CD4-positive, alpha-beta T cell treated with Interleukin-2 at 100 ng/mL for 4 hours (primary cell): ENCODE measurements at regions not wholly inside any gene's neighbourhood (a gene's known extent, or its start where the extent isn't known, plus 50 kb on each side); places are given as distances from the start of the nearest gene placed in this dataset.

Experiments used
- DNase-seq: peaks from one replicate; pipeline ENCODE4 v3.0.0-alpha.2; 2020; ENCODE audit warnings: low spot score

GRCh38 chr2:37838541-37839167 is 86.4 kb upstream of the RMDN2 start:
- DNase-seq, result no peak

- DNase-seq, result no peak
These were observed 85.1 kb upstream of the RMDN2 start for GRCh38 chr2:37839991-37840390.

GRCh38 chr2:37842732-37843440 is 82.2 kb upstream of the RMDN2 start:
- no peak for DNase-seq

- DNase-seq, result no peak
These were observed 81.5 kb upstream of the RMDN2 start for GRCh38 chr2:37843556-37843955.

GRCh38 chr2:37846207-37846606 is 78.9 kb upstream of the RMDN2 start:
- DNase-seq, result no peak

GRCh38 chr2:37847792-37848191 is 77.3 kb upstream of the RMDN2 start:
- no peak for DNase-seq

GRCh38 chr2:37848451-37848850 is 76.6 kb upstream of the RMDN2 start:
- no peak for DNase-seq

GRCh38 chr2:37849911-37850310 is 75.2 kb upstream of the RMDN2 start:
- DNase-seq, result no peak

GRCh38 chr2:37851428-37851827 is 73.7 kb upstream of the RMDN2 start:
- peak; percentile 15 for DNase-seq

GRCh38 chr2:37851828-37852584 is 73.1 kb upstream of the RMDN2 start:
- peak; percentile 61 for DNase-seq

GRCh38 chr2:37852585-37853014 is 72.5 kb upstream of the RMDN2 start:
- DNase-seq, result no peak

- DNase-seq, result no peak
These were observed 70.3 kb upstream of the RMDN2 start for GRCh38 chr2:37854676-37855282.

- peak; percentile 8 for DNase-seq
These were observed 69.6 kb upstream of the RMDN2 start for GRCh38 chr2:37855283-37856041.

GRCh38 chr2:37856101-37856751 is 68.9 kb upstream of the RMDN2 start:
- DNase-seq, result no peak

- no peak for DNase-seq
These were observed 67.3 kb upstream of the RMDN2 start for GRCh38 chr2:37857575-37858399.

GRCh38 chr2:37858400-37858711 is 66.7 kb upstream of the RMDN2 start:
- DNase-seq, result no peak

- no peak for DNase-seq
These were observed 66.3 kb upstream of the RMDN2 start for GRCh38 chr2:37858725-37859267.

GRCh38 chr2:37862620-37863019 is 62.5 kb upstream of the RMDN2 start:
- no peak for DNase-seq

- no peak for DNase-seq
These were observed 60.9 kb upstream of the RMDN2 start for GRCh38 chr2:37864217-37864616.

GRCh38 chr2:37865640-37866039 is 59.4 kb upstream of the RMDN2 start:
- no peak for DNase-seq
